Esophagus muscularis mucosa (tissue), 4 donors: ENCODE measurements at regions not wholly inside any gene's neighbourhood (a gene's known extent, or its start where the extent isn't known, plus 50 kb on each side); places are given as distances from the start of the nearest gene placed in this dataset.

Source experiments
- DNase-seq: peaks from one replicate; pipeline ENCODE4 v3.0.0-alpha.2; 2017; ENCODE audit errors: extremely low spot score
- H3K27ac ChIP-seq, 4 donors: fragments of 200-600 bp; sonication (generic); replicated peaks in 1 of 4; 1 replicate in 3 of 4; 2 replicates in 1 of 4; pipeline ENCODE4 v1.5.1; 2016 to 2019; ENCODE audit warnings: mild to moderate bottlenecking in 1 of 4
- H3K27me3 ChIP-seq, 4 donors: fragments of 200-600 bp; sonication (generic); one replicate each; pipeline versions ENCODE4 v1.5.1 to v1.6.0; 2016 to 2019
- H3K36me3 ChIP-seq, 4 donors: fragments of 200-600 bp; sonication (generic); one replicate each; pipeline ENCODE4 v1.5.1; 2016 to 2019
- H3K4me1 ChIP-seq, 4 donors: fragments of 200-600 bp; sonication (generic); one replicate each; pipeline ENCODE4 v1.5.1; 2016 to 2019
- H3K4me3 ChIP-seq, 4 donors: fragments of 200-600 bp; sonication (generic); 1 replicate in 2 of 4; 2 replicates in 2 of 4; pipeline ENCODE4 v1.5.1; 2016 to 2019; ENCODE audit warnings: mild to moderate bottlenecking in 4 of 4, moderate library complexity in 1 of 4
- H3K9me3 ChIP-seq, 4 donors: fragments of 200-600 bp; sonication (generic); 1 replicate in 3 of 4; 2 replicates in 1 of 4; pipeline ENCODE4 v1.5.1; 2016 to 2019
- CTCF ChIP-seq, 3 experiments: fragments of 200-600 bp in 2 of 3; fragments of 450-650 bp in 1 of 3; sonication (generic) in 2 of 3; IDR thresholded peaks; one replicate each; pipeline ENCODE4 v1.5.1; 2017 to 2019; ENCODE audit warnings: antibody characterized with exemption in 3 of 3, mild to moderate bottlenecking in 2 of 3, moderate library complexity in 1 of 3
- EP300 ChIP-seq: sonication (generic); formaldehyde crosslinking; IDR thresholded peaks from one replicate; pipeline ENCODE4 v1.6.1; 2017; ENCODE audit warnings: antibody characterized with exemption
- POLR2A ChIP-seq: fragments of 450-650 bp; IDR thresholded peaks from one replicate; pipeline ENCODE4 v1.6.1; 2017; ENCODE audit warnings: antibody characterized with exemption, moderate library complexity, mild to moderate bottlenecking, low read depth
- POLR2AphosphoS5 ChIP-seq, 2 donors: sonication (generic); formaldehyde crosslinking; IDR thresholded peaks; one replicate each; pipeline ENCODE4 v1.6.1; 2017; ENCODE audit warnings: antibody characterized with exemption in 2 of 2
- WGBS: methylation state at CpG from one replicate; pipeline ENCODE4 v1.1.5; 2018; 5-methylcytosine and 5-hydroxymethylcytosine counted together
- intact Hi-C: fragments of 100-400 bp; cut with DNase I; formaldehyde crosslinking; loops from one replicate; pipeline ENCODE4 v1.15.1; 2023

GRCh38 chrY:8426433-8426832 is 910.8 kb upstream of the TSPY4 start:
- no peaks in the 10 kb centered on the region for H3K9me3 ChIP-seq
- no peaks in the 10 kb centered on the region for H3K4me1 ChIP-seq
- no peaks in the 10 kb centered on the region for H3K36me3 ChIP-seq
- no peak overlapping the region for H3K27ac ChIP-seq
- no peak for DNase-seq
- intact Hi-C loops = no loop called here
- no peaks in the 10 kb centered on the region for H3K27me3 ChIP-seq
- no peak overlapping the region for H3K4me3 ChIP-seq
- TF ChIP-seq EP300 (no peak), POLR2A (no peak), POLR2AphosphoS5 (IDR thresholded peaks at IDR 0.05) (no peak), CTCF (IDR thresholded peaks at IDR 0.05) (no peak)

DNA sequence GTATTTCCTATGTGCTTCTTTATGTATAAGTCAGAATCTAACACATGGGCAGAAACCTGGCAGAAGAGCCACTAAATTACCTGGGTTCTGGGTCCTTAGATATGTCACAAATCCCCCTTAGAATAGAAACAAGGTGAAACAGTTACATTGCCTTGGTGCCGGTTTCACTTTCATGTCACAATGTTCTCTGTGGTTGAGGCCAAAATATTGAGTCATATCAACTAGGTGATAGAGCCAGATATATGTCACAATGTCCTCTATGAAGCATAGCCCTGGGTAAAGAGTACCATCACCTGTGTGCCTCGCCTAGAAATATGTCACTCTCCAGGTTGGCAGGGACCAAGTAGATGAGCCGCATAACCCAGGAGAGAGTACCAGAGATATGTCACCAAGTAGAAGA is 899.8 kb upstream of the TSPY4 start:
- Histone ChIP-seq H3K27ac (no peak overlapping the region), H3K9me3 (no peaks in the 10 kb centered on the region), H3K36me3 (no peaks in the 10 kb centered on the region), H3K4me1 (no peaks in the 10 kb centered on the region), H3K4me3 (no peak overlapping the region), H3K27me3 (no peaks in the 10 kb centered on the region)
- WGBS = no CpG with 5 or more reads among the region's 3 CpGs
- intact Hi-C loops = no loop called here
- DNase-seq = no peak
- TF ChIP-seq CTCF (IDR thresholded peaks at IDR 0.05) = no peak
- TF ChIP-seq POLR2A = no peak
- no peak for TF ChIP-seq POLR2AphosphoS5 (IDR thresholded peaks at IDR 0.05)

- Histone ChIP-seq H3K36me3 (no peaks in the 10 kb centered on the region), H3K9me3 (no peaks in the 10 kb centered on the region), H3K4me3 (no peak overlapping the region), H3K27ac (no peak overlapping the region), H3K27me3 (no peaks in the 10 kb centered on the region), H3K4me1 (no peaks in the 10 kb centered on the region)
- DNase-seq = no peak
- TF ChIP-seq CTCF (IDR thresholded peaks at IDR 0.05) (no peak), POLR2AphosphoS5 (IDR thresholded peaks at IDR 0.05) (no peak), EP300 (no peak), POLR2A (no peak)
- no CpG with 5 or more reads among the region's 2 CpGs for WGBS
- intact Hi-C loops = no loop called here
Measured at GRCh38 chrY:8442097-8442496, 895.2 kb upstream of the TSPY4 start.

GRCh38 chrY:8452963-8453362 is 884.3 kb upstream of the TSPY4 start:
- no peak for DNase-seq
- Histone ChIP-seq H3K4me3 (no peak overlapping the region), H3K4me1 (no peaks in the 10 kb centered on the region), H3K36me3 (no peaks in the 10 kb centered on the region), H3K9me3 (no peaks in the 10 kb centered on the region), H3K27ac (no peak overlapping the region), H3K27me3 (no peaks in the 10 kb centered on the region)
- WGBS = no CpG with 5 or more reads among the region's 1 CpG
- TF ChIP-seq CTCF (IDR thresholded peaks at IDR 0.05) = no peak
- intact Hi-C loops = no loop called here

GRCh38 chrY:8466813-8467212 is 870.5 kb upstream of the TSPY4 start:
- Histone ChIP-seq H3K27me3 (no peaks in the 10 kb centered on the region), H3K9me3 (no peaks in the 10 kb centered on the region), H3K4me1 (no peaks in the 10 kb centered on the region), H3K4me3 (no peak overlapping the region), H3K27ac (no peak overlapping the region), H3K36me3 (no peaks in the 10 kb centered on the region)
- intact Hi-C loops = no loop called here
- TF ChIP-seq POLR2AphosphoS5 (IDR thresholded peaks at IDR 0.05) = no peak
- no peak for TF ChIP-seq CTCF (IDR thresholded peaks at IDR 0.05)
- no peak for TF ChIP-seq POLR2A
- TF ChIP-seq EP300 = no peak
- no peak for DNase-seq
